Activated effector memory CD4-positive, alpha-beta T cell treated with anti-CD3 and anti-CD28 coated beads, Interleukin-2, amount 50 U/mL, for 16 hours (primary cell): ENCODE measurements at regions not wholly inside any gene's neighbourhood (a gene's known extent, or its start where the extent isn't known, plus 50 kb on each side); places are given as distances from the start of the nearest gene placed in this dataset.

Source experiments
- DNase-seq: peaks from one replicate; pipeline ENCODE4 v3.0.0-alpha.2; 2020

DNA sequence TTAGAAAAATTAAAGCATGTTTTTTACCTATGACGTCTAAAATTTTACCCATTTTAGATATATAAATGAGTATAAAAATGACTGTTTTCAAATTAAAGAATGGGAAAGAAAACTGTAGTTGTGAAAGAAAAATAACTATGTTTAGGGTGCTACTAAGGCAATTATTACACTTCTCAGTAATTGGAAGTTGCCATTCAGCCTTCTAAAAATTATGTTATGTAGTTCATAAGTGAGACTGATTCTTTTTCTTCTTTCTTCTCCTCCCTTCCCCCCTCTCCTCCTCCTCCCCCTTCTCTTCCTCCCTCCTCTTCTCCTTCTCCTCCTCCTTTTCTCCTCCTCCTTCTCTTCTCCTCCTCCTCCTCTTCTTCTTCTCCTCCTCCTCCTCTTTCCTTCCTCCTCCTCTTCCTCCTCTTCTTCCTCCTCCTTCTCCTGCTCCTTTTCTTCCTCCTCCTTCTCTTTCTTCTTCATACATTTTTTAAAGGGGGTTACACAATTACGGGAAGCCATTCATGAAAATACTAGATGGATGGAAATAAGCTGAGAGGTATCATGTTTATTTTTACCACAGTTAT lies 223.6 kb downstream of the CETN3 start:
- no peak for DNase-seq

DNA sequence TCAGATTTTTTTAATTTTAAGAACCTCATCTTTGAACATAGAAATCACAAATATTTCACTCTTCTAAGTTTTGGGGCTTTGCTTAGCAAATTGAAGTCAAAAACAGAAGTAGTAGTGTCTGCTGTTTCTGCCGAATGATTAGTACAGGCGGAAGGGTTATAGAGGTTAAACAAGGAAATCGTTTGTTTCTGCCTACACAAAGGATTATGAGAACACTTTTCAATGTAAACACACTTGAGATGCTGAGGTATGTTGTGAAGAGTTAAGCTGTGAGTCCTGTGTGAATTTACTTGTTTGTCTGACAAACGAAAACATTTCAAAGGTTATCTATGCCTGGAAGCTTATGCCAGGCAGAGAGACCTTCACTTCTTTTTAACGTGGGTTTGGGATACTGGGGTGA lies 224.8 kb downstream of the CETN3 start:
- DNase-seq, result no peak

DNA sequence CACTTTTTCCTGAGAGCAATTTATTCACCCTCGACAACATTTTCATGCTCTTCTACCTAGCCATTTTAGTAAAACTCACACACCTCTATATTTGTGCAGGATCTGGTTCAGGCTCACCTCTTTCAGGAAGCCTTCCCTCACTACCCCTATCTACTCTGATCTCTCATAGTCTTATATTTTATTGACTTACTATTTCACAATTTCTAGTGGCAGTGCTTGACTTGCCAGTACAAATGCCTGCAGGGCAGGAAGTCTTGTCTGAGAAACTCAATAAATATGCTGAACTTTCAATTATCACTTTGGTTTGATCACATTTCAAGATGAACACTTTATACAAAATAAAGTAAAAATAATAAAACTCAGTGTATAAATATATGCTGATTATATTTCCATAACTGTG lies 226.8 kb downstream of the CETN3 start:
- no peak for DNase-seq

DNA sequence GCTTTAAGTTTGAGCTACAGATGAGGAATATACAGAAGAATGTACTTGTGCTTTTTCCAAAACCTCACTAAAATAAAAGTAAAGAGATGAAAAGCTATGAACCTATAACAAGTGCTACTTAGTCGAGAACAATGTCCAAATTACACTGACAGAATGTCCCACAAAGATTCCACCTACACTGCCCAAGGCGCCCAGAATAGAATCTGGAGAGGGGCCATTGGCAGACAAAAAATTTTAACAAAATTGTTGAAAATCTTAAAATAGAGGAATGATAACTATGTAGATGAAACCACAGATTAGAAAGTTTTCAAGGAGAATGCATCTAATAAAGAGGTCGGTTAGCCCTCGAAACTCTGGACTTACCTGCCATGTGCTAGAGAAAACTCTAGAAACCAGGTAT lies 235.3 kb downstream of the CETN3 start:
- DNase-seq, result no peak

DNA sequence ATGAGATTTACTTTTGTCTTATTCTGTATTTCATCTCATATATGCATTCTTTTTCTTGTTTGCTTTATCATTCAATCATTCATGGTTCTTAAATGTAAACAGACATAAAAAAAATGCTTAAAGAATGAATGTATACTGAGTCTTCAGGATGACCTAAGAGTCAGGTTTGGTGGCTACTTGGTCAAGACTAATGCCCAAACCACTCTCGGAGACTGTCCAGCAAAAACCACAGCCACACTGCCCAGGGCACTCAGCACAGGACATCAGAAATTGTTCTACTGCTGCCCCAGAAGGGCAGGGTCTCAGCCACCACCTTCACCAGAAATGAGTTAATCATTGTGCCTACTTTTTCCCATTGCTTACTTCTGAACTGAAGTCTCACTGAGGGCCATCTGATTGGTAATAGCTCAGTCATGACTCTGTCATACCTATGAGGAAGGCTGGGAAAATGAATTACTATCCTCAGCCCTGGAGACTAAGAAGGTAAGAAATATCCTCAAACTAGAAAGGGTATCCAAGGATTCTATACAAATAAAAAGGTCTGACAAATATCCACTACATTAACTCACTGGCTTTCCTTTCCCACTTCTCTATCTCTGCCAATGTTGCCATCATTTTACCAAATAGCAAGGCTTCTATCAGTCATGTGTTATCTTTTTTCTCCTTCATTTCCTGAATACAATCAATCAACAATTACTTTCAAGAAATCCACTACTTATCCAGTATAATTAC lies 236.1 kb downstream of the CETN3 start:
- no peak for DNase-seq

DNA sequence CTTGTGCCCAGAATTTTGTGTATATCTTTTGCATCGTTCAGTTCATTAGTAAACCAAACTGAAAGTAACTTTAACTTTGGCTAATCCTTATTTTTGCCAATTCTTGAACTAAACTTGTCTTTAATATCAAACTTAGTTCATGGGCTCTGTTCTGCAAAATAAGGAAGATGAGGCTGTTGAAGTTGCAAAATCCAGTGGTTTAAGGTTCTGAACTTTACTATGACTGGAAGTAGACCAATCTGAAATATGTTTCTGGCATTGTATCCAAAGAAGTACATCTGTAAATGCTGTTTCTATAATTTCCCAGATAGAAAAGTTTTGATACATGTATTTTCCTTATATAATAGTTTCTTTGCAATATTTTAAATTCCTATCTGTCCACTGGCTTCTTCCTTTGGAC lies 238.1 kb downstream of the CETN3 start:
- no peak for DNase-seq

DNA sequence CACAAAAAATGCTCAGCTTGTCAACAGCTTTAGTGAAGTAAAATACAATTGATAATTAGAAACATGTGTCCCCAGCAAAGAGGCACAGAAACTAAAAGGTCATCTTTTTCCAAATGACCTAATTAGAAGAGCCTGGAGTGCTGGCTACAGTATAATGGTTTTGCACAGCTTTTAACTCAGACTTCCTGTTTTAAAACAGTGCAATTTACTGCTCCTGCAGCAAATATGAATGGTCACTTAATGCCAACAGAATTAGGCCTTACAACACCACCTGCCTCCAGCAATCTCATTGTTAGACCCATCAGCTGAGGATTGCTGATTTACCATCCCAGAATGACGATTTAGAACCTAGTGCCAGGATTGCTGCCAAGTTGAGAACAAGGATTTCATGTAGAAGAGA lies 239.3 kb downstream of the CETN3 start:
- no peak for DNase-seq

DNA sequence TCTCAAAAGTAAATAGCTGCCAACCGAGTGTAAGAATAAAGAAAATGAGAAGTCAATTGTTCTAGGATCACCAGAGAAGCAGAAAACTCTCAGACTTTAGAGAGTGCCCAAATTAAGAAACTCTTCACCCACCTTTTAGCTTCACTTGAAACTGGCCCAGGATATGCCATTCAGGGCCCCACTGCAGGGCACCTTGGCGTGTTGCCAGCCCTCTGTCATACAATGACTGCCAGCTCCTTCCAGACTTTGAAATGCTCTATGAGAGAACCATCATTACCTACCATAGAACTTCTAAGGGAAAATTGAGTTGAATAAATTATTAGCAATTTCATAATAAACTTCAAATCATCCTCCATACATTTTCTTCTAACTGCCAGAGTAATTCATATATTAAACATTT lies 240.5 kb downstream of the CETN3 start:
- DNase-seq, result no peak

DNA sequence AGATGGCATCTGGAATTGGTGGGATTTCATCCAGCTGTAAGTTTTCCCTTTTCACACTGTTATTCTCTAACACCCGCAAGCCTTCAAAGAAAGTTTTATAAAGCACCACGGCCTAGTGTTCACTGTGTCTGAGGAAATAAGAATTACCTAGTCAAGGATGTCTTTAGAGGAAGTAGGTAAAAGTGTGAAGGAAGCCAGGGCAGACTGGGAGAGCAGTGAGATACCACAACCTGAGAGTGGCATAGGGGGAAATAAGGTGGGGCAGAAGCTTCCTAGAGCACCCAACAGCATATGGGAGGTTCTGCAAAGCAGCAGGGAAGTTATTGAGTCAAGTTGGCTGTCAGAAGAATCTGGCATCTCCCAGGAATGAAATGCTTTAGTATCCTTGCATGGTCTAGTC lies 241.2 kb downstream of the CETN3 start:
- DNase-seq, result no peak

DNA sequence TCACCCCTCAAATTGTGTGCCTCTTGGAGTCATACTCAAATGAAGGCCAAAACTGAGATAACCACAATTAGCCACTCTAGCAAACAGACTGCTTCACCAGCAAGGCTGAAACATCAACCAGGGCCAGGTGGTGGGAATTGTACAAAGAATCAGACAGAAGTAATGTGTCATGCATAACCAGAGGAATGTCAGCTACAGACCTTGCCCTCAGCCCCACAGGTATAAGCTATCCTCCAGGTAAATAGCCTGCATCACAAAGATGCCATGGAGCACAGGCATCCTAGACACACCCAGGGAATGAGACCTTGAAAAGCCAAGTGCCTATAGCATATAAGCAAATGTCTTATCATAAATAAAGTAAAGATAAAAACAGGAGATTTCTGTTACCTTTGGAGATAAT lies 242.7 kb downstream of the CETN3 start:
- DNase-seq, result no peak

DNA sequence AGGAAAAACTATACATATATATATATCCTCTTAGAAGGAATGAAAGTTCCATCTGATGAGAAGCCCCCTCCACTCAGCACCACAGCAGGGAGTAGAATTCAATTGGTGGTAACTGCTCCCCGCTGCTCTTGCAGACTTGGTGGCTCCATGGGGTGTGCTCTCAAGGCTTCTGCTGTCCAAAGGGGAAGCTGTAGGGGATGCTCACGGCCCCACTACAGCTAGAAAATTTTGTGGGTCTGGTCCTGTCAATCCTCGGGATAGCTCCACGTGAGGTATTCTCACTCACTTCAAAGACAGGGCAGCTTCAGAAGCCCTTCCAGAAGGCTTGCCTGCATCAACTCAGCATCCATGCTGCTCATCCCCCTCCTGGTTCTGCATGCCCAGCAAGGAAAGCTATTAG lies 247.2 kb downstream of the CETN3 start:
- no peak for DNase-seq

DNA sequence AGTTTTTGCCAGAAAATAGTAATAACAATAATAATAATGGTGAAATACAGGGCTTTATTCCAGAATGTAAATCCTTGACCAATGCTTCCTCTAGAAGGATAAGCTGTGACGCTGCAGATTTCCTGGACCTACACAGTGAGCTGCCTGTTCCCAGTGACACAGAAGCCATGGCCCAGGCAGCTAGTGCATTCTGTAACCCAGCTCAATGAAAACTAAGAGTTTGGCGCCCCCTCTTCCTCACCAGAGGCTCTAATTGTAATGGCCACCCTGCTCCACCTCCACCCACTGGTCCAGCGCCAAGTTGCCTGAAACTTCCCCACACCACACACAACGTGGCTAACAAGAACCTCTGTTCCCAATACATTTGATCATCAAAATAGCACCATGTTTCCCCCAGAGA lies 248.1 kb downstream of the CETN3 start:
- no peak for DNase-seq

DNA sequence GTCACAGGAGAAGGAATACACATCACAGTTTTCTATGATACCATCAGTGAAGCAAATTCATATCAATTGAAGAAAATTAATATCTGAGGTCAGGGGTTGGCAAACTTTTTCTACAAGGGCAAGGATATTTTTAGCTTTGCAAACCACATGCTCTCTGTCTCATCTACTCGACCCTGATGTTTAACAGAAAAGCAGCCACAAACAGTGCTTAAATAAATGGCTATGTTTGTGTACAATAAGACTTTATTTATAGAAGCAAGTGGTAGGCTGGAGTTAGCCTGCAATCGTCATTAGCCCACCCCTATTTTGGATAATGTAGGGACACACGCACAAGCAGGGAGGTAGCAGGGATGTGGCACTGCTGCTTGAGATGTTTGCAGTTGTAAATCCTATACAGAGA lies 251.4 kb downstream of the CETN3 start:
- DNase-seq, result no peak

DNA sequence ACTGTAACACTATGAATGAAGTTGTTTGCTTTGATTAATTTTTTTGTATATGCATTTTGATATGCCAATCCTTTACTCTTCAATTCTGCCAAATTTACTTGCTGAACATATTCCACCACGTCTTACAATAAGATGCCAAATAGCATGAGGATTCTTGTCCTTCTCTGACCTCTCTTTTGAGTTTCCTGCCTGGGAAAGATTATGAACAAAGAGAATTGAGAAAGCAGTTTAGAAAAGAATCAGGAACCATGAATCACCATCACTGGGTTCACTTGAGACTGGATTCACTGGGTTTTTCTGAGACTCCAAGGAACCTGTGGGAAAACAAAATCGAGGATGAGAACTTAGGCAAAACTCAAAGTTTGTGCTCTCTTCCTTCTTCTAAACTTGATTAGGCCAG lies 256.5 kb downstream of the CETN3 start:
- no peak for DNase-seq

DNA sequence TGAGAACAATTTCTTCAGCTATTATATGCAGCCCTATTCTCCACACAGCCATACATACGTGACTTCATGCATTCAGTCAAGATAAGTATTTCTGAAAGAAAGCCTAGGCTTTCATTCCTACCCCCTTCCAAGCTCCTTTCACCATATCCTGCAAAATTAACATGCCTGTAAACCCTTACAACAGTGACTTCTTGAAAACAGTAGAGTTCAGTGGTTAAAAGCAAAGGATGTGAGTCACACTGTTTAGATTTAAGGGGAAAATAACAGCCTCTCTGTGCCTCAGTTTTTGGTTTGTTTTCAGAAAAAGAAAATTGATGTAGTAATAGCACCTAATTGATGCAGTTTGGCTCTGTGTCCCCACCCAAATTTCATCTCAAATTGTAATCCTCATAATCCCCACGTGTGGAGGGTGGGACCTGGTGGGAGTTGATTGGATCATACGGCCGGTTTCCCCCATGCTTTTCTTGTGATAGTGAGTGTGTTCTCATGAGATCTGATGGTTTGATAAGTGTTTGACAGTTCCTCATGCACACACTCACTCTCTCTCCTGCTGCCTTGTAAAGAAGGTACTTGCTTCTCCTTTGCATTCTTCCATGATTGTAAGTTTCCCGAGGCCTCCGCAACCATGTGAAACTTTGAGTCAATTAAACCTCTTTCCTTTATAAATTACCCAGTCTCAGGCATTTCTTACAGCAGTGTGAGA lies 264.8 kb downstream of the CETN3 start:
- no peak for DNase-seq

DNA sequence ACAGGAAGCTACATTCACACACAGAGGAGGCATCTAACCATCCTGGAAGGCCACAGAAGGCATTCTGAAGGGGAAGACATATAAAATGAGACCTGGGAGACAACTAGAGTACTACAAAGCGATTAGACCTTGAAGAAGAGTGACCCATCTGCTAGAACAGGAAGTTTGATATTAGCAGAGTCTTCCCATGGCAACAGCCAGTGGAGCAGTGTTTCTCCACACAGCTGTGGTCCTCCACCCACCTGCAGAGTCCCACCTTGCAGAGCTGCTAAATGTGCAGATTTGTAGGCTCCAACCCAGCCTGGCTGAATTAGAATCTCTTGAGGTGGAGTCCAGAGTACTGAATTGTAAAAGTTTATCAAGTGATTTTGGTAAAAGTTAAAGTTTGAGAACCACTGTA lies 267.0 kb downstream of the CETN3 start:
- DNase-seq, result no peak

DNA sequence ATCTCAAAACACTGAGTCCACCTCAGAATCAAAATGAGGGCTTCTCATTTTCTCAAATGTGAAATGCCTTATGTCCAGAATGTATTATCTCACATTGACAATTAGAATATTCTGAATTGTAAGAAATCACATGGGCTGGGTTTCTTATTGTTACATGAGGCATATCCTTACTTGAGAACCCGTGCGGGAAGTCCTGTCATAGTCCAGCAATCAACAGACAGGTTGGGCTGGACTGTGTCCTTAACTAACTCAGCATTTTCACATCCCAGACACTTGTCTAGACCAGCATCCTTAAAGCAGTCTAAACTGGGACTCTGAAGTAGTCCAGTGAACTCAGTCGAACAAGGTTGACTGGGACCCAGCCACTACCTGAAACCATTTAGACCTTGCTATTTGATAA lies 267.6 kb downstream of the CETN3 start:
- DNase-seq, result no peak

DNA sequence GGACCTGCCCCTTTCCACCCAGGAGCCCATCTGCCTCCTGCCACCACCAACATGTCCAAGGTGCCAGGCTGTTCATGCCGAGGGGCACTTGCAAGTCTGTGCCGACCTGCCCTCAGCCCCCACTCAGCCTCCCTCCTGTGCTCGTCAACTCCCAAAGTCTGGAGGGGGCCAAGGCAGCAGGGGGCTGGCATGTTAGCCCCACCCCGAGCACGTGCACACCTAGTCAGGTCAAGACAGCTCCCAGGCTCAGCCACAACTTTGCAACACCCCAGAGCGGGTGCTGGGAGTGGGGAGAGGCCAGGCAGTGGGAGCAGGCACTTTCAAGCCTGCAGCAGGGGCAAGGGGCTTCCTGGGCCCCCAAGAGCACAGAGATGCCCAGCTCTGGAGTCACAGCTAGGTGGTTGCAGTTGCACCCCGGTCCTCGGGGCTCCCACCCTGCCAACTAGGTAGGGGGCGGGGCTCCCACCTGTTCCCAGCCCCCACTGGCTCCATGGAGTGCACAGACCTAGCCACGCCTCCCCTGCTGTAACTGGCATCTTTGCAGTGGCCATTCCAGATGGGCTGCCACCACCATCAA lies 272.5 kb downstream of the CETN3 start:
- DNase-seq, result no peak

DNA sequence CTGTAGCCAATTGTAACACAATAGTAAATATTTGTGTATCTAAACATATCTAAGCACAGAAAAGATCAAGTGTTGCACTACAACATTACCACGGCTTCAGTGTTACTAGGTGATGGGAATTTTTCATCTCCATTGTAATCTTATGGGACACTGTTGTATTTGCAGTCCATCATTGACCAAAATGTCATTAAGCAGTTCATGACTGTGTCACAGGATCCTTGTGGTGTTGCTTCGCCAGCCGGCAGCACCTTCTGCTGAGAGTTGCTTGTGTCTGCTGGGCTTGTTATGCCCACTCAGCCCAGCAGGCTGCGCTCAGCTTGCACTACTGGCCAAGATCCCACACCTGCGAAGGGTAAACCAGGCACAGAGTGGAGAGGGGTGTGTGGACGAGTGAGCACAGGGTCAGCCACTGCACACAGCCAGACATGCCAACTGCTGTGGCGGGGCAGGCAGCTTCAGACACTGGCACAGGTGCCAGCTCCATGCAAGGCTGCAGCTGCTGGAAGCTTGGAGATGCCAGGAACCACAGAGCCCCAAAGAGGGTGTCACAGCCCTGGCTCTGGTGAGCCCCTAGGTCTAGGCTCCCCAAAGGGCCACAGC lies 273.7 kb downstream of the CETN3 start:
- no peak for DNase-seq

DNA sequence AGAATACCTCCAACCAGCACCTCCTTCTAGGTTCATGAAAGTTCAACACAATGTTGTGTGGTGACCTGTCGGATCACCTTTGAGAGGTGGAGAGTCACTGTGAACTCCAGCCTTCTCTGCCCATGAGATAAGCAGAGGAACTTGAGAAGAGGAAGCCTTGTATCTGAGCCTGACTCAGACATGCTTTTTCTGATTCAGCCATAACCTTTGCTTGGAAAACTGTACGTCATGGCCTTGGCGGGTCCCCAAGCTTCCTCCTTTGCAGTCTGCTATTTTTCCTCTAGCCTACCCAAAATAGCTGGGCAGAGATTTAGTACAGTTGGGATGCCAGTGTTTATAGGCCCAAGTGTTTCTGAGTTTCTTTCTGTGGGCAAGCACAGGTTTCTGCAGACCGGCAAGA lies 274.7 kb downstream of the CETN3 start:
- DNase-seq, result no peak

DNA sequence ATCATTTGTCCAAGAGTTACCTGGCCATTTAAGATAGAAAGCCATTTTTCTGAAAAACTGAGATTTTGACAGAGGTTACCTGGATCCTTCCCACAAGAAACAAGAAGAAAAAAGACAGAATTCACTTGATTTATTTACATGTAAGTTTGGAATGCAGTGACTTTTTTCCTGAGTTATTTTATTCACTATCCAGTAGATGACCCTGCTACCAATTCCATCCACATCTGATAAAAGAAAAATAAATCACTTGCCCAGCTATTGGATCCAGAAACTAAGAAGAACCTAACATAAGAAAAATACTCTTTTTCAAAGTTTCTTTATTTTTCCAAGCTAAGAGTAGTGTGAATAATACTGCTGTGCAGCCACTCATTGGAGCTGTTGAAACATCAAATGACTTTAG lies 275.2 kb downstream of the CETN3 start:
- no peak for DNase-seq

DNA sequence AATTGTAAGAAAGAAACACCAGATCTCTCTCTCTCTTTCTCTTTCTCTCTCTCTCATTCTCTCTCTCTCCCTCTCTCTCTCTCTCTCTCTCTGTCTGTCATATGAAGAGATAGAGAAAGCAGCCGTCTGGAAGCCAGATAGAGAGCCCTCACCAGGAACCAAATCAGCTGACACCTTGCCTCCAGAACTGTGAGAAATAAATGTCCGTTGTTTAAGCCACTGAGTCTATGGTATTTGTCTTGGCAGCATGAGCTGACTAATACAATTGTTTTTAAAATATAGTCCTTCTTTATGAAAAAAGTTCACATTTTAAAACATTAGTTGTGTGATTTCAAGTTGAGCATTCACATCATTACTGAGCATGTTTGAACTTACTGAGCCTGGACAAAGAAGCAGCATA lies 275.6 kb downstream of the CETN3 start:
- DNase-seq, result no peak

DNA sequence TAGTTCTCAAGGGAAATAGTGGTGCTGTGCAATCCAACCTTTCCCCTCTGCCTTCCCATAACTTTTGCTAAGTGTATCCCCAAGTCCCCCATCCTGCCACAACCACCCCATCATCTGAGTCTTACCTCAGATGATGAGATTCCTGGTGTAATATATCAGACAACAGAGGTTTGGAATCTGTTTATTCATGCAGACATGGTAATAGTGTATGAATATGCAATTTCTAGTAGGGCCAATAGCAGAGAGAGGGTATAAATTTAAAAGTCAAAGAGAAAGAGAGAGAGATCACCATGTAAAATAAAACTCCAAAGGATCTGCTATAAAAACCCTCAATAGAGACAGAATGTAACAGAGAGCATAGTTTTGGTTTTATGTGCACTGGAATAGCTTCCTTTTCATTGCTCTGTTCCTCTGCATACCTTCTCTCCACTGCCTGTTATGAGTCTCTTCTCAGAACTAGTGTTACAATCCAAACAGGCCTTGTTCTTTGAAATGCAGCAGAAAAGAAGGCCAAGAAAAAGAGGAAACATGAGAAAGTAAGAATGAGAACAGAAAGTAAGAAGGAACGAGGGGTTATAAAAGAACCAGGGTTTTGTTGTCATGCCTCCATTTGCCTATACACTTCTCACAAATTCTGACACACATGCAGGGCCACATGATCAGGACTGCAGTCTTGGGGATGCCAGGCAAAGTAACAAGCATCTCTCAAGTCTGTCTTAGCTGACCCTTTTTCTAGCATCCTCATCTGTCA lies 278.0 kb downstream of the CETN3 start:
- DNase-seq, result no peak
